ENCODE measurements at regions not wholly inside any gene's neighbourhood (a gene's known extent, or its start where the extent isn't known, plus 50 kb on each side); places are given as distances from the start of the nearest gene placed in this dataset.

DNA sequence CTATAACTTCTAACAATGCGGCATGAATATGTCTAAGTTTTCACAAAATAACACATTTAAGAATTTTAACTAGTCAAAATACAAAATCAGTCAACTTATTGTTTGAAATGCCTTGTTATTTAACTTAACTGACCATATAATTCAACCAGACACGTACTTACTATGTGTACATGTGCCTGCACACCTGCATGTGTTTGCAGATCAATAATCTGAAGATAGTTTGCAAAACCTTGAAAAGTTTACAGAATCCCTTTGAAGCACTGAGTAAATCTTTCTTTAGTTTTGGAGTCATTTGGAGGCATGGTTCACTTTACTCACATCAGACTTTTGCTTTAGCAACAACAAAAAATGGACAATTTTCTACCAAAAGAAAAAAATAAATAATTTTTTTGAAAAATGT, 363.8 kb downstream of the PMP22 start:
- WGBS (ENCODE audit: low lambda C conversion rate) = 22% methylated on average over 2 of the region's 2 CpGs
- no peaks in the 10 kb centered on the region for H3K79me2 ChIP-seq (ENCODE audit: insufficient read depth, low read length)
- no peak for FAIRE-seq
- H3K27ac ChIP-seq (ENCODE audit: extremely low read length, insufficient read depth, low read length) = no peak overlapping the region
- no peak overlapping the region for H3K4me2 ChIP-seq (ENCODE audit: low read depth, low read length)
- POLR2A ChIA-PET = no interaction called here
- TF ChIP-seq, protein P1, sequence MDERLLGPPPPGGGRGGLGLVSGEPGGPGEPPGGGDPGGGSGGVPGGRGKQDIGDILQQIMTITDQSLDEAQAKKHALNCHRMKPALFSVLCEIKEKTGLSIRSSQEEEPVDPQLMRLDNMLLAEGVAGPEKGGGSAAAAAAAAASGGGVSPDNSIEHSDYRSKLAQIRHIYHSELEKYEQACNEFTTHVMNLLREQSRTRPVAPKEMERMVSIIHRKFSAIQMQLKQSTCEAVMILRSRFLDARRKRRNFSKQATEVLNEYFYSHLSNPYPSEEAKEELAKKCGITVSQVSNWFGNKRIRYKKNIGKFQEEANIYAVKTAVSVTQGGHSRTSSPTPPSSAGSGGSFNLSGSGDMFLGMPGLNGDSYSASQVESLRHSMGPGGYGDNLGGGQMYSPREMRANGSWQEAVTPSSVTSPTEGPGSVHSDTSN (CRISPR knock-in tag; IDR thresholded peaks at IDR 0.05) = no peak
- no peak for TF ChIP-seq NPAS2 (CRISPR knock-in tag; IDR thresholded peaks at IDR 0.05; ENCODE audit: borderline replicate concordance)
- TF ChIP-seq, protein P2, sequence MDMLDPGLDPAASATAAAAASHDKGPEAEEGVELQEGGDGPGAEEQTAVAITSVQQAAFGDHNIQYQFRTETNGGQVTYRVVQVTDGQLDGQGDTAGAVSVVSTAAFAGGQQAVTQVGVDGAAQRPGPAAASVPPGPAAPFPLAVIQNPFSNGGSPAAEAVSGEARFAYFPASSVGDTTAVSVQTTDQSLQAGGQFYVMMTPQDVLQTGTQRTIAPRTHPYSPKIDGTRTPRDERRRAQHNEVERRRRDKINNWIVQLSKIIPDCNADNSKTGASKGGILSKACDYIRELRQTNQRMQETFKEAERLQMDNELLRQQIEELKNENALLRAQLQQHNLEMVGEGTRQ (IDR thresholded peaks at IDR 0.05; ENCODE audit: low read depth, low read length) = no peak
- TF ChIP-seq, protein P2 (CRISPR knock-in tag; IDR thresholded peaks at IDR 0.05; ENCODE audit: borderline replicate concordance) = no peak
- no peak for TF ChIP-seq ZNF3 (CRISPR knock-in tag; IDR thresholded peaks at IDR 0.05)
- no peak for TF ChIP-seq ZNF781 (CRISPR knock-in tag; IDR thresholded peaks at IDR 0.05; ENCODE audit: borderline replicate concordance, not compliant biosample characterization)
- no peak for TF ChIP-seq ZBTB7A (CRISPR knock-in tag; IDR thresholded peaks at IDR 0.05)
- TF ChIP-seq PRDM15 (CRISPR knock-in tag; IDR thresholded peaks at IDR 0.05) = no peak
- TF ChIP-seq PHF21A (CRISPR knock-in tag; IDR thresholded peaks at IDR 0.05) = no peak
- intact Hi-C loops (cut with micrococcal nuclease; ENCODE audit: unreplicated experiment) (no loop called here), in situ Hi-C loops (cut with HindIII; ENCODE audit: extremely low pct_ligation_motif_present, low pct_unique_long_range_greater_than_20kb) (no loop called here)
- no peak overlapping the region for H2AFZ ChIP-seq (ENCODE audit: low read length)
- H3K27me3 ChIP-seq (ENCODE audit: control insufficient read depth in 1 of 2, insufficient read depth in 2 of 2, low read length in 2 of 2) = no peaks in the 10 kb centered on the region
- H3K4me3 ChIP-seq (replicated peaks in 1 of 3; ENCODE audit: insufficient read depth in 1 of 3, low read depth in 2 of 3, low read length in 3 of 3) = no peak overlapping the region
- H4K20me1 ChIP-seq (ENCODE audit: insufficient read depth, low read length) = no peaks in the 10 kb centered on the region
- no peak for DNase-seq (ENCODE audit: low spot score)
- H3K9me3 ChIP-seq (ENCODE audit: low read length) = no peaks in the 10 kb centered on the region
- H3K4me1 ChIP-seq (ENCODE audit: insufficient read depth, low read length) = no peaks in the 10 kb centered on the region
- no peaks in the 10 kb centered on the region for H3K36me3 ChIP-seq (replicated peaks in 1 of 2; ENCODE audit: control insufficient read depth in 1 of 2, insufficient read depth in 2 of 2, low read length in 2 of 2)
- BruUV-seq (replicated peaks) = no TSS peak
- no peak overlapping the region for H3K9ac ChIP-seq (ENCODE audit: insufficient read depth, low read depth, low read length)
- no peak for ATAC-seq
- CTCF ChIA-PET (ENCODE audit: low intra/inter-chr PET ratio, low total read pairs) = no interaction called here

Measured in HepG2 (cell line).